ENCODE measurements at regions not wholly inside any gene's neighbourhood (a gene's known extent, or its start where the extent isn't known, plus 50 kb on each side); places are given as distances from the start of the nearest gene placed in this dataset.

DNA sequence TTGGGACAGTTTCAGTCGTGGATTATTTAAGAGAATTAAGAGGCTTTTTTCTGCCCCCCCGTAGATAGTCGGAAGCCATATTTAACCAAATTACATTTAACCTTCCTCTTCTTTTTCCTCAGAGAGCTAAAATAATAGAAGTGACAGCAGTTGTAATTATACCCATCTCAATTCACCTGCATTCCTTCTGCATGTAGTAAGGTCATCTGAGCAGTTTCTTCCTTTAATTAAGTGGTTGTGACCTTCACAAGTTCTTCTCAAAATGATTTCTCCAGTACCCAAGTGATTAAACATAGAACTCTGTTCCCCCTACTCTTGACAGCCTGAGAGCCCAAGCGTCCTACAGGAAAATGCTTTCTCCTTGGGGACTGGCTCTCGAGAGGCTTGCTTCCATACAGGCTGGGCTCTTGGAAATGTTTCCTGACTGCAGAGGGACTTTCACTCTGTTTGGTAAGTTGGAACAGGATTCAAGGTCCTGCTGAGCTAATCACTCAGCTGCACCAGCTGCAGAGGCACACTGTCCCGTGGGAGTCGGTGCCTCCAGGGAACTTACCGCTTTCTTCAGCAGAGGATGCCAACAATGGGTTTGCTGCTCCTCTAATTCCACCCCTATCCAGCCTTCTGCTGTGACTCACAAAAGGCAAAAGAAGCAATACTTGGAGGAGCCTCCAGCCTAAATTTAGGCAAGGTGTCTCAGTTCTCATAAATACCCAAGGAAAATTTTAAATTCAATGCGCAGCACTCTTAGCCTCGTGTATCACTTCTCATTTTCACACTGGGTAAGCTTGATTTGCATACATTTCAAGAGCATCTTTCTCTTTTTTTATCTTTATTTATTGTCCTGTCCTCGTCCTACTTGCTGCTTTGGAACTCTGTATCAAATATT is 414.9 kb downstream of the KIF16B start:
- TF ChIP-seq CTCF (conservative IDR thresholded peaks at IDR 0.05) = no peak
- TF ChIP-seq EZH2 (IDR thresholded peaks at IDR 0.05; ENCODE audit: low read depth) = no peak
